ENCODE measurements at regions not wholly inside any gene's neighbourhood (a gene's known extent, or its start where the extent isn't known, plus 50 kb on each side); places are given as distances from the start of the nearest gene placed in this dataset.

- DNase-seq (ENCODE audit: low spot score in 2 of 2), result no peak
- no peaks in the 10 kb centered on the region for H3K9me3 ChIP-seq
- TF ChIP-seq CTCF (IDR thresholded peaks at IDR 0.05) (no peak), POLR2A (IDR thresholded peaks at IDR 0.05) (no peak), POLR2AphosphoS5 (IDR thresholded peaks at IDR 0.05) (no peak)
- H3K36me3 ChIP-seq, result no peaks in the 10 kb centered on the region
- no peak overlapping the region for H3K4me3 ChIP-seq
- H3K27ac ChIP-seq, result no peak overlapping the region
- intact Hi-C loops (cut with DNase I; ENCODE audit: low total_unique reads), result no loop called here
- peaks cover 0 to 9% of the 10 kb centered on the region in 2 donors for H3K27me3 ChIP-seq
- no peaks in the 10 kb centered on the region for H3K4me1 ChIP-seq
Observed at GRCh38 chr7:95718577-95719410, 53.6 kb upstream of the DYNC1I1 start.

DNA sequence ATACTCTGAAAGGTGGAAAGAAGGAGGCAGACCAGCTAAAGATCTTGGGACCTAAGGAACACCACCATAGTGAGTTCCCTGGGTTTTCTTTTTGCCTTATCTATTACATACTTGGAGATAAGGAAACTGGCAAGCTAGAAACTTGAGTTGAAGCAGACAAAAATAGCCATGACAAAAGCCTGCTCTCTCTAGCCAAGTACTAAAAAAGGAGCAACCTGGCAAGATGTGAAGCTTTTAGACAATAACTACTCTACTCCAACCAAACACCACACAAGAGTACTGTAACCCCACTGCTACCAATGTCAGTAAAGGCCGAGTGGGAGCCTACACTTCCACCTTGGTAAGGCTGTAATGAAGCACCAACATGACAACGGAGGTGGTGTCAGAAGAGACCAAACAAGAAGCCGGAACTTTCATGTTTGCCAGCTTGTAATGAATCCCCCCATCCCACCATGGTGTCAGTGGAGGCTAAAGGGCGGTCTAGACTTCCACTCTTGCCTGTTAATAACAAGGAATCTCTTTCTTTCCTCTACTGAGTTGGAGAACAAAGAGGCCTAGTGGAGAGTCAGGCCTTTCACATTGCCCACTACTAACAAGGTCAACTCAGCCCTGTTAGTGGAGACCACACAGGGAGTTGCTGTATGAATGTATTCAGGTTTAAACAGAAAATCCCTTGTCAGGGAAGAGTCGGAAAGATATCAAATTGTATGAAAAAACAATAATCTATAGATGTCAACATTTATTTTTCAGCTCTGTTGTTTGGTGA, 55.8 kb upstream of the DYNC1I1 start:
- no peak for TF ChIP-seq CTCF (IDR thresholded peaks at IDR 0.05)
- TF ChIP-seq POLR2AphosphoS5 (IDR thresholded peaks at IDR 0.05), result no peak
- no peak for TF ChIP-seq POLR2A (IDR thresholded peaks at IDR 0.05)
- Histone ChIP-seq H3K27me3 (peaks cover 0 to 4% of the 10 kb centered on the region in 2 donors), H3K9me3 (no peaks in the 10 kb centered on the region), H3K4me3 (no peak overlapping the region), H3K36me3 (no peaks in the 10 kb centered on the region), H3K4me1 (no peaks in the 10 kb centered on the region), H3K27ac (no peak overlapping the region)
- DNase-seq (ENCODE audit: low spot score in 2 of 2), result no peak
- intact Hi-C loops (cut with DNase I; ENCODE audit: low total_unique reads), result no loop called here

GRCh38 chr7:95715274-95715673, 57.1 kb upstream of the DYNC1I1 start:
- Histone ChIP-seq H3K4me3 (no peak overlapping the region), H3K27ac (no peak overlapping the region), H3K36me3 (no peaks in the 10 kb centered on the region), H3K4me1 (no peaks in the 10 kb centered on the region), H3K27me3 (peaks cover 0 to 2% of the 10 kb centered on the region in 2 donors), H3K9me3 (no peaks in the 10 kb centered on the region)
- intact Hi-C loops (cut with DNase I; ENCODE audit: low total_unique reads), result no loop called here
- TF ChIP-seq CTCF (IDR thresholded peaks at IDR 0.05), result no peak
- TF ChIP-seq POLR2A (IDR thresholded peaks at IDR 0.05), result no peak
- no peak for TF ChIP-seq POLR2AphosphoS5 (IDR thresholded peaks at IDR 0.05)
- DNase-seq (ENCODE audit: low spot score in 2 of 2), result no peak

GRCh38 chr7:95710711-95711110, 61.6 kb upstream of the DYNC1I1 start:
- intact Hi-C loops (cut with DNase I; ENCODE audit: low total_unique reads), result no loop called here
- DNase-seq (ENCODE audit: low spot score in 2 of 2), result no peak
- Histone ChIP-seq H3K36me3 (no peaks in the 10 kb centered on the region), H3K27ac (no peak overlapping the region), H3K27me3 (no peaks in the 10 kb centered on the region), H3K9me3 (peaks cover 0 to 4% of the 10 kb centered on the region in 2 donors), H3K4me1 (no peaks in the 10 kb centered on the region), H3K4me3 (no peak overlapping the region)
- no peak for TF ChIP-seq POLR2AphosphoS5 (IDR thresholded peaks at IDR 0.05)
- TF ChIP-seq POLR2A (IDR thresholded peaks at IDR 0.05), result no peak
- TF ChIP-seq CTCF (IDR thresholded peaks at IDR 0.05), result no peak

- intact Hi-C loops (cut with DNase I; ENCODE audit: low total_unique reads), result no loop called here
- H3K4me1 ChIP-seq, result no peaks in the 10 kb centered on the region
- no peak overlapping the region for H3K27ac ChIP-seq
- H3K27me3 ChIP-seq, result no peaks in the 10 kb centered on the region
- no peak for DNase-seq (ENCODE audit: low spot score in 2 of 2)
- no peaks in the 10 kb centered on the region for H3K9me3 ChIP-seq
- TF ChIP-seq POLR2A (IDR thresholded peaks at IDR 0.05), result no peak
- no peak for TF ChIP-seq POLR2AphosphoS5 (IDR thresholded peaks at IDR 0.05)
- TF ChIP-seq CTCF (IDR thresholded peaks at IDR 0.05), result no peak
- H3K4me3 ChIP-seq, result no peak overlapping the region
- H3K36me3 ChIP-seq, result no peaks in the 10 kb centered on the region
Observed at GRCh38 chr7:95700917-95701316, 71.4 kb upstream of the DYNC1I1 start.

Measured in breast epithelium (tissue), 4 donors.